Fibroblast of peridontal ligament (primary cell): ENCODE measurements at regions not wholly inside any gene's neighbourhood (a gene's known extent, or its start where the extent isn't known, plus 50 kb on each side); places are given as distances from the start of the nearest gene placed in this dataset.

Experiments
- DNase-seq: peaks from one replicate; pipeline ENCODE4 v3.0.0-alpha.2; 2010; ENCODE audit errors: extremely low read depth

DNA sequence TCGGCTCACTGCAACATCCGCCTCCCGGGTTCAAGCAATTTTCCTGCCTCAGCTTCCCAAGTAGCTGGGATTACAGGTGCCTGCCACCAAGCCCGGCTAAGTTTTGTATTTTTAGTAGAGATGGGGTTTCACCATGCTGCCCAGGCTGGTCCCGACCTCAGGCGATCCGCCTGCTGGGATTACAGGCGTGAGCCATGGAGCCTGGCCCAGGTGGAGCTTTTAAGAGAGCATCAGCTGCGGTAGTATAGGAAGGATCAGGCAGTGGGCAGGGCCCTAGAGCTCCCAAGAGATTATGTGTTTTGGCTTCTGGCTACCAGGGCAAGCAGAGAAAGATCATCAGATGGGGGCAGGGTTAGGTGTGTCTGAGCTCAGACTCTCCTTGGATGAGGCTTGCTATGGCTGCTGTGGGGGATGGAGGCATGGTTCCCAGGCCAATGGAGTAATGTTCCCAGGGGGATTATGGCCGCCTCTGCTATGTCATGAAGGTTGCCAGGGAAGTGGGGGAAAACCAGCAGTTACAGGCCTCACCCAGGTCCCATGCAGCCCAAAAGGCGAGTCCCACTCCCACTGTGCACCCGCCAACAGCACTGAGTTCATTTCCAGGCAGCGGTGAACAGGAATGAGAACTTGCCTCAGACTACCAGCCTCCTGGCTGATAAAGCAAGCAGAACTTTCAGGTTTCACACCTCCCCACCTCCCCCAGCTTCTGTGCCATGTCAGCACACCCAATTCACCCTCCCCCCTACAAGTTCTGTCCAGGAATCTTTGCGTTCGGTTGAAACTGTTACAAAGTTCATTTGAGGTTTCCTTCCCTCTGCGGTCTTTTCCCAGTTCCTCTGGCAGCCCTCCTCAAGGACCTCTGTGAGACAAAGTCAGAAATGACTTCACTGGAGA lies 507.6 kb downstream of the SPATA31D1 start:
- DNase-seq, result no peak

DNA sequence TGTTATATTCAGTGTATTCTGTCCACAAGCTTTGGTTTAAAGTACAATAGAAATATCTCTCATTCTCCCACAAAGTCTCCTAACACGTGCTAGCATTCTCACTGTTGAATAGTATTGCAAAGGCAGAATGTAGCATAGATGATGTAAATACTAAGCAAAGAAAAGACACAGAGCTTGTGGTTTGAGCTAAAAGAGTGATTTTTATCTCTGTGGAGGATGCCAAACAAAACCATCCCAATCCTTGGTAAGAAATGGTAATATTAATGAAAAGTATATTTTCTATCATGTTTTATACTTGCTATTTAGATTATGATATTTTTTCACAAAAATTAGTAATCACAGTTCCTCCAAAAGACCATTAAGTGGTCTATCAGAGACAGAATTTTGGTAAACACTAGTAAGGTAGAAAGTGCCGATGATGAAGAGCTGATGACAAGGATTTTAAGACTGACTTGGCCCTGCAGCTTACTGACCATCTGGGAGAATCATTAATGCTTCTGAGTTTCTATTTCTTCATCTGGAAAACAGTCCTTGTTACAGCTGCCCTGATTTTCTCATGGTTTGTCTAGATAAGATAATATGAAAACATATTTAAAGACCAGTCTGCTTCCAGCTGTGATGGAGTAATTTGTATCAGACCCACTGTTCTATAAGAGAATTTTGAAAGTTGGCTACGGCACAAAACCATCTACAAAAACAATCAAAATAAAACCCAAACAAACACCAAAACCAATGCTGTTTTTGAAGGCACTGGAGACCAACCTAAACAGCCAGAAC lies 510.2 kb downstream of the SPATA31D1 start:
- no peak for DNase-seq

DNA sequence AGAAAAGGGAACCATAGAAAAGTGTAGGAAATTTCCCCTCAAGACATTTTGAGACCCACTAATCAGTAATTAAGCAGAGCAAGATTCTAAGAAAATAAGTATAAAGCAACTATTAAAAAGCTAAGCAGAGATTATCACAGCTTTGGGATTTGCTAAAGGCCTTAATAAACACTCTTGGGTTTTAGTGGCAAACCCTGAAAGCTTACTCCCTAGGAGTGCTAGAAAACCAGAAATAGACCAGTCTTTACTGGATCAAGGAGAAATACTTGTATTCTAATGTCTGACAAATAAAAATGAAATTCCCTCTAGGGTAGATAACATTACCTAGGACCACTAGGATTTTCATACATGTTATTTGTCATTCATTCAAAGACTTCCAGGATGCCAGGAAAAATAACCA lies 510.8 kb downstream of the SPATA31D1 start:
- no peak for DNase-seq

DNA sequence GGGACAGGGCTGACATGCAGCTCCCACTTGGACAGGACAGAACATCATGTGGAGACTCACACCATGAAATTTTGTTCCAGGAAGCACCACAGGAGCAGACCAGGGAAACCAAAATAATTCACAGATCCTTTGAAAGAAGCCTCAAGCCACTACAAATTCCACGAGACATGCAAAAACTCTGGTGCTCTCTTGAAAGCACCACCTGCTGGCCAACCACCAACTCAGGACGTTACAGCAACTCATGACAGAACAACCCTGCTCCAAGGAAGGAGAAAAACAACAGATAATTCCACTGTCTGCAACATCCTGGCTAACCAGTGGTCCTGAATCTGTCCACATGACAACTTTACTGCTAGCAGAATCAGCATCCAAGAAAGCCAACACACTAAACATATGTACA lies 516.0 kb downstream of the SPATA31D1 start:
- no peak for DNase-seq

DNA sequence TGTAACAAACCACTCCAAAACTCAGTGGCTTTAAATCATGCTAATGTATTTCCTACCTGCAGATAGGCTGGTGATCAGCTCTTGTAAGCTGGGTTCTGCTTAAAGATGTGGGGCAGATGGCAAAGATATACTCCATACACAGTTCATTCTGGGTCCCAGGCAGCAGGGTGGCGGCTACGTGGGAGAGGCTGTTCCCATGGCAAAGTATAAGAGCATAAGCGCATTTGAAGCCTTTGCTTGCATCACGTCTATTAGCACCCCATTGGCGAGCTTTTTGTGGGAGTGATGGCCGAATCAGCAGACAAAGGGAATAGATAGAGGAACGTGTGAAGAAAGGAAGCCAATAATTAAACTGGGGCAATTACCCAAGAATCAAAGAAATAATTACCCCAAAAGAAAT lies 523.1 kb downstream of the SPATA31D1 start:
- no peak for DNase-seq

DNA sequence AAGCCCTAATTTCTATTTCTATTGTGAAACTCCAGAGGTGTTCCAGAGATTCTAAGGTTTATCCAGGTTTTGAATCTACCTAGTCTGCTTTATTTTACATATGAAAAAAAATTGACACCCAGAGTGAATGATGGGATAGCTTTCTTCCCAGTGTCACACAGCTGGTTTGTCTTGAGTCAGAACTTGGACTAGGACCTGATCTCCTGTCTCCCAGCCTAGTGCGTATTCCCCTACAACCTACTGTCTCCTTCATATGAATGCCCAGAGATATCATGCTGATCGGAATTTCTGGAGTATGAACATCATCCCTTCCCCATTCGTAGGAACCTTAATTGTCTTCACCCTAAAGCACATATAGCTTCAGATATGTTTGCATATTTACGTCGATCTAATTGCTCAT lies 524.2 kb downstream of the SPATA31D1 start:
- no peak for DNase-seq

DNA sequence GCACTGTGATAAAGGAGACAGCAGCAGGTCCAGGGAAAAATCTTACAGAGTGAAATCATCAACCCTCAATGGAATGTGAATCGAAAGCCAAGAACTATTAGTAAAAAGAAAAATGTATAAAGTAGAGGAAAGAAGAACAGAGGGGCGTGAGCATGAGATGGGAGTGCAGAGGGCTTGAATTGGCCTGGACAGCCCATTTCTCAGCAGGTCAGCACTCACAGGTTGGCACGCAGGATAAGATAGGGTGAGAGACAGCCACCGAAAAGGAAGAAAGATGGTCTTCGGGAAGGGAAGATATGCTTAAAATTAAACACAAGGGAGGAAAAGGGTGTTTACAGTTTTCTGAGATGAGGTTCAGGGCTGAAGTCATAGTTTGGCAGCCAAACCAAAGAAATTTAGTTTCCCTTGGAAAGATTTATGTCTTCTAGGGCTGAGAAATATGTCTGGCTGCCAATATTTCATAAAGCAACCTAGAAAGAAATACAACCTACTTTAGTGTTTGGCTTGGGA lies 524.7 kb downstream of the SPATA31D1 start:
- DNase-seq, result peak; percentile 83

DNA sequence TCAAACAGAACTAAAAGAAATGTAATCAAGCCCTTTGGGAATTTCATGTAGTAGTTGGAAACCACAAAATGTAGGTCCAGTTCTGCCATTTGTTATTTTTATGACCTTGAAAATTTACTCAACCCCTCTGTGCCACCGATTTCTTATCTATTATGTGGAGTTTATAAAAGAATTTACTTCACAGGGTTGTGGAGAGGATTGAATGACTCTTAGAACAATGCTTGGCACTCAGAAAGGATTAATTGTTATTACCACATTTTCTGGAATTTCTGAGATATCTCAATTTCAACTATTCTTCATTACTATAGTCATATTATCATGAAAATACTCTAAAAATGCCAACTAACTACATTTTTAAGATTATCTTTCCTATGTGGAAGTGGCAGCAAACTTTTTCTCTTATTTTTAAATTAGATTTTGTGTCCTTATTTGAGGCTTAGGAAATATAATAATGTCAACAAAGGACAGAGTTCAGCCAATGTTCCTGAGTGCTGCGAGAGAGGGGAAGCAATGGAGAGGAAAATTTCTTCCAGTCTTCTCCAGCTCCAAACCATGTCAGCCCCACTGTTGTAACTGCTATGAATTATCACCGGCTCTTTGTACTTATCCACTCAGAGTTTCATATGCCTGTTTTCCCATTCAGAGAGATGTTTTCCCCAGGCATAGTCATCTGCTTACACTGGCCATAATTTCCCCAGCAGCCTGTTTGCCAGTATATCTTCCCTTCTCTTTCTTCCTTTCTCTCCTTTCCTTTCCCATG lies 525.6 kb downstream of the SPATA31D1 start:
- no peak for DNase-seq

DNA sequence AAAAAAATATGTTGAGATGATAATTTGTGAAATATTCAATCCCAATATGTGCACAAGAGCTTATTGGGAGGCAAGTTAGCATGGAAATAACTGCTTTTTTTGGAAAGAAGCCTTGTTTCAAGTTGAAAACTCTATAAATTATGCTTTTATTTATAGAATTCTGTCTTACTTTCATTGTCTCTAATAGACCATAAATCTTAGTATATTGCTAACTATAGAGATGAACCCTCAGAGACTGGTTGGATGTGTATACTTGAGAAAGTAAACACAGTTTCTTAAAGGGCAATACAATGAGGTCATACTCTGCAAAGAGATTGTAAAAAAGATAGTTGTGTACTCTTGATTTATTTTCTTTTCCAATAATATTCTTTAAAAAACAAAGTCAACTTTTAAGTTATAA lies 530.3 kb downstream of the SPATA31D1 start:
- DNase-seq, result no peak

DNA sequence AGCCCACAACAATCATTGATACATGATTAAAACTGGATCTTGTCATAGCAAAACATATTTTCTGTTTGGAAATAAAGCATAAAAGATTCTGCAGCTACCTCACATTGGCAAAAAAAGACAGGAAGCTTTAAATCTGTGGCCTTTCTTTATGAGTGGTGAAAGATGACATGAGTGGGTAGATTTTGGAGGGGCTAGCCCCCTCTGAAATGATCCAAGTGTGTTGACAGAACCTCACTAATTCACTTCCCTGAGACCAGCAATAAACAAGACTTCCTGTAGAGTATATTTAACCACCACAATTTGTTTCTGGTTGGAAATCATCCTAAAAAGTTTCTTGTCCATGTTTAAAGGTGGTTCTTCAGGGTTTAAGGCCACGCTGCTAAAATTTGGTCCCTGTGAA lies 530.8 kb downstream of the SPATA31D1 start:
- no peak for DNase-seq

DNA sequence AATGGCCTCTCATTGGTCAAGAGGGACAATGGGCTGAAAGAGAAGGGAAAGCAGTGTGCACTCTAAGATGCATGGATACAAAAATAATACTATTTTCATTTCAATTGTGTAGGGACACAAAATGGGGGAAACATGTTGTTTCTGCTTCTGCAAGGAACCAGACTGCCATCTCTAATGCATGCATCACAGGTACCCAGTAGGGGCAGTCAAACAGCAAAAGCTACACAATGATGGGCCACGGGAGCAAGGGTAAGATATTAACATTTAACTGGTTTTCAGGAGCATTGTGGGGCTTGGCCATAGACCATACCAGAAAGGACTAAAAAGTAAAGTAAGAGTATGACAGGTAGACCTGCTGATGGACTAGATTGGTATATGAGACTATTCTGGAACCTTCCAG lies 535.8 kb downstream of the SPATA31D1 start:
- DNase-seq, result no peak

DNA sequence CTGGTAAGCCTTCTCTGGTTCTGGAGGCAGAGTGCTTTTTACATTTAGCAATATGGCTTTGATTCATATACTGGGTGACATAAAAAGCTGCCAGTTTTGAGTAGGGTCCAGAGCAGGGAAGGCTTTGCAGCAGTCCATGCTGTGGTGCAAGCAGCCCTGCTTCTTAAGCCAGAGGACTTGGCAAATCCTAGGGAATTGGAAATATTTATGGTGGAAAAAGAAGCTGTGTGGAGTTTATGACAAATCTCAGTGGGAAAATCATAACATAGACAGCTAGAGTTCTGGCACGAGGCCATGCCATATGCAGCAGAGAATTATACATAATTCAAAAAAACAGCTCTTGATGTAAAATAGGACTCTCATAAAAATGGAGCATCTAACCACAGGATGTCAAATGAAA lies 536.4 kb downstream of the RASEF start:
- no peak for DNase-seq

DNA sequence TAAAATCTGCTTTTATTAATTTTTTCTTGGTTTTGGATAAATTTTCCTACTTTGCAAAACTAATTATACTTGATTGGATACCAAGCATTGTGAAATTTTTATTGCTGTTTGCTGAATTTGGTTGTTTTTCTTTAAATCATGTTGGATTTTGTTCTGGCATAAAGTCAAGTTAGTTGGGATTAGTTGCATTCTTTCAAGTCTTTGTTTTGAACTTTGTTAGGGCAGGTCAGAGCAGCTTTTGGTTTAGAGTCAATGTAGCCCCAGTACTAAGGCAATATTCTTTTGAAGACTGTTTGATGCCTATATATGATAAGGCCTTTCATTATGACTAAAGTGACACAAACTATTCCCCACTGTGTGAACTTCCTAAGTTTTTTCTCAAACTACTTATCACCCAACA lies 531.1 kb downstream of the RASEF start:
- DNase-seq, result peak; percentile 20

DNA sequence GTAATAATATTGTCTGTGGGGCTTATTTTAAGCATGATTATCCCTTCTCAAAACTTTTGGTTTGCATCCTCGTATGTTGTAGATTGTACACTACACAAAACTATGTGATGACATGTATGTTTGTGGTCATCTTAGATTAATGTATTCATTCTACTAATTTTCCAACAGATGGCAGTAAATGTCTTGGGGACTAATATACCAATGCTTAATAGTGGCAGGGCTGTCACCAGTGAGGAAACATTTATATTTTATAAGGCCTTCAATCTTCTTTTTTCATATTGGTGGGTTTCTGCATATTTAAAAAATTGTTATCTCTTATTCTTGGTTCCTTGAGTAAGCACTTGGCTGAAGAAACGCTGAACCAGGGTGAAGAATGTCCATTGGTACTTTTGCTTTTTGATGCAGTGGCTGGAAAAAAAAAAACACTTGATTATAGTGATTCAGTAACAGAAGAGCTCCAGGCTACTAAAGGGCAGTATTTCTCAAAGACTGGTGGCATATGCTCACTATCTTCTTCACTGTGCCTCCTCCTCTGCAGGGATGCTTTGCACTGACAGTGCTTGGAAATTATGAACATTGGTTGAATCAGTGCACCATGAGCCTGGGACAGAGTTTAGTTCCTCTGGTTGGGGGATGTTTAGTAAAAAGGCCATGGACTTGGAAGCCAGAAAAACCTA lies 530.3 kb downstream of the RASEF start:
- peak; percentile 18 for DNase-seq

DNA sequence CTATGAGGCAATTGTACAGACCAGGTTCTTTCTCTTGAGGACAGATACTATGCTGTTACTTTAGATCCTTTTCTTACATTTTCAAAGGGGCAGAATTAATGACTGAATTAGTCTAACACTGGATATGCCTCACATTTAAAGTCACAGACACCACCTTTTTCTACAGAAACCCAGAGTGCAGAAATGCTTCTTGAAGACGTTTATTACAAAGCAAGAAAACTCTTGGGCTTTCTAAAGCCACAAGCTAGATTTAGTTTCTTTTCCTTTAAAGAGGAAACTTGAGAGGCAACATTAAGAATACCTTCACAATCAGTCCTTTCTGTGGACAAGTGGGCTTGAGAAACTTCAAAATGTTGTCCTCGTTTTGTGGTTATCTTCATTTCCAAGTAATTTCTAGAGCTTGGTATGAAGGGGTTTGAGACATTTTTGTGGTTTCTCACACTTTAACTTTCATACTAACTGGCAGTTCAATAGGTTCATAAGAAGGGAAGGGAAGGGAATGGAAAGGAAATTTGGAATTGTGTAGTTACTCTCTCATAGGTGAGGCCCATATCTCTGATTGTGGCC lies 527.4 kb downstream of the RASEF start:
- peak; percentile 22 for DNase-seq

DNA sequence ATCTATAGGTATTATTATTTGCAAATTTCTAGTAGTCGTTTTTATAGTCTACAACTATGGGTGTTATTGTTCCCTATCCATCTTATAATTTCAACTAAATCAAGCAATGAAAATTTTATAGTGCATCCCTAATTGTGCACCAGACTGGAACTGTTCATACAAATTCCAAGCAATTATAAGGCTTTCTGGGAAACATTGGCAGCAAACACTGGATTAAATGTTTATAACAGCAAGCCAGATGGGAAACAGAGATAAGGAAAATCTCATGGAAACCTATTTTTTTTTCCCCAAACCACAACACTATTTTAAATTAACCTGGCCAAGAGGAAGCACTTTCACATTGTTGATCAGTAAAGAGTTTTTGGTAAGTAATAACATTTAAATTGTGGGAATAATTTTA lies 524.3 kb downstream of the RASEF start:
- peak; percentile 16 for DNase-seq

DNA sequence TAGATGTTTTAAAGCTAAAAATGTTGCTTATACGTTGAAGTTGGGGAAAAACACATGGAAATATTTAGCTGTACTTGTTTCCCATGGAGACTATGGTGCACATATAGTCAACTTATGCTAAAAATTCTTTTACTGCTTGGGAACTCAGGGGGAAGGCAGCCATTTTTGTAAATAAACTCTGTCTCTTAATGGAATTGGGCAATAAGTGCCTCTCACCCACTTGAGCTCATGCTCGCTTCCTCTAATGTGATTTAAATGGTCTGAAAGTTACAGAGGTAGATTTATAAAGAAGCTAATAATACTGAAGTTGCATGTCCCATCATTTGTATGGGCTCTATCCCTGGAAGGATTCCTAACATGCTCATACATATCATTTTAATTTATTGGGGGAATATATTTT lies 523.8 kb downstream of the RASEF start:
- no peak for DNase-seq

DNA sequence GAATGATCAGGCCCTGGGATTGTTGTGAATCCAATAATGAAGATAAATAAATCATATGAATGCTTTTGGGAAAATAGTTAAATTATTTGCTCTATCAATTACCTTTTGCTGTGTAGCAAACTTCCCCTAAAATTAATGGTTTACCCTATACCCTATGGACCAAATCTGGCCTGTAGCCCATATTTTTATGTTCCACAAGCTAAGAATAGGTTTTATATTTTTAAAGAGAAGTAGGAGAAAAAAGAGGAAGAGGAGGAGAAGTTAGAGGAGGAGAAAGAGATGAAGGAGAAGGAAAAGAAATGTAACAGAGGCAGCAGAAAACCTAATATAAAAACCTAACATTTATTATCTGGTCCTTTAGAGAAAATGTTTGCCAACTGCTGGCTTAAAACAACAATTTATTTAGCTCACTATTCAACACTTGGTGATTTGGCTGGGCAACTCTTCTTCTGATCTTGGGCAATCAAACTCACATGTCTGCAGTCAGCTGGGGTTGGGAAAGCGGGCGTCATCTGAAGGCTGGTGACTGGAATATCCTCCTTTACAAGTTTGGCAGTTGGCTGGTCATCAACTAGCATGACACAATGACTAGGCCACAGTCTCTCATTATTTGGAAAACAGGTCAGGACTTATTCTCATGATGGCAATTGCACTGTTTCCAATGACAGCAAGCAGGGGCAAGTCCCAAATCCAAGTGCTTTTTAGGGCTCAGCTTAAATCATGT lies 522.9 kb downstream of the RASEF start:
- no peak for DNase-seq

DNA sequence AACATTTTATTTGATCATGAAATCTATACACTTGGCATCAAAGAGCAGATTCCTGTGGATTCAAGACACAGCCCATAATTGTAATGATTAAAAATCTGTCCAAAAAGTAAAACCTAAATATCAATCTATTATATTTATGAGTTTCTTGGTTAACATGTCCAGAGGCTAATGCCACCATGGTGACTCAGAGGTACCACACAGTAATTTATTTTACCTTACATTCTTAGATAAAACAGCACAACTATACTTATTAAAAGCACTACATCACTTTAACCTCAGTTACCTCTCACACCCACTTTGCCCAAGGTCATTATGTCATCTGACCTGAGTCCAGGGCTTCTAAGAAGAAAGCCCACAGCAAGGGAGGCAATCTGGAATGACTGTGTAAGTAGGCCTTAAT lies 519.2 kb downstream of the RASEF start:
- DNase-seq, result no peak

DNA sequence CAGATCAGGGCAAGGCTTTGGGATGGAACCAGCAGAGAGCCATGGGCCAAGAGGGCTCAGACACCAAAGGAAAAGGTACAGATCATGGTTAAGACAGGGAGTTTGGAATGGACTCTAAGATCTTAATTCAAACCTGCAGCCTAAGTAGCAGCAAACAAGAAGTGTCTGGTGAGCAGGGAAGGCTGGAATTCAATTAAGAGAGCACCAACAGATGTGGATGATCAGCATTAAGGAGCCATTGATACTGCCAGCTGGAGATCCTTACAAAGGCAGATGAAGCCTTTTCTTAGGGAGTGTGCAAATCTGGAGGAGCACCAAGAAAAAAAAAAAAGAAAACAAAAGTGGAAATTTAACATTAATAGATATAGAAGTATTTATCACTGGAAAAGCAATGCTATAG lies 516.8 kb downstream of the RASEF start:
- no peak for DNase-seq

DNA sequence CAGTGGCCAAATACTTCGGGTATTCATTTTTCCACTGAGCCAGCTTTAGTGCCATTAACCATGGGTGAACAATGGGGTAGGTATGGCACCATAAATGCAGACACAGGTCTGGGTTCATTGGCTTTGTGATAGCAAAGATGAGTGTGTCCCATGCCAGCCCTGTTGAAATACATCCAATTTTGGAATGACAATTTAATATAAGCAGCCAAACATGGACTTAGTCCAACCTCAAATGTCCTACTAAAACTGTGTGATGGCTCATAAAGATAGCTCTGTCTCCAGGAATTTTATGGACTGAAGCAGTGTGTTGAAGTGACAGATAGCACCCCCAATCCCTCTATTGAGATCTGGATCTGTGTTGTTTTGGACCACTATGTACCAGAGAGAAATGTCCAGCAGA lies 514.9 kb downstream of the RASEF start:
- DNase-seq, result no peak
